ENCODE measurements at regions not wholly inside any gene's neighbourhood (a gene's known extent, or its start where the extent isn't known, plus 50 kb on each side); places are given as distances from the start of the nearest gene placed in this dataset.

GRCh38 chr5:157924490-157924889 lies 65.5 kb upstream of the CLINT1 start:
- no peak for DNase-seq

- DNase-seq, result no peak
Observed at GRCh38 chr5:157923765-157924164, 64.8 kb upstream of the CLINT1 start.

GRCh38 chr5:157922026-157922425 lies 63.1 kb upstream of the CLINT1 start:
- DNase-seq, result no peak

- DNase-seq, result no peak
Observed at GRCh38 chr5:157920828-157921170, 61.9 kb upstream of the CLINT1 start.

- no peak for DNase-seq
Observed at GRCh38 chr5:157918811-157919742, 60.1 kb upstream of the CLINT1 start.

GRCh38 chr5:157917899-157918809 lies 59.2 kb upstream of the CLINT1 start:
- no peak for DNase-seq

GRCh38 chr5:157917491-157917890 lies 58.5 kb upstream of the CLINT1 start:
- no peak for DNase-seq

- no peak for DNase-seq
Observed at GRCh38 chr5:157915638-157916037, 56.7 kb upstream of the CLINT1 start.

- no peak for DNase-seq
Observed at GRCh38 chr5:157914151-157914788, 55.3 kb upstream of the CLINT1 start.

GRCh38 chr5:157913575-157913974 lies 54.6 kb upstream of the CLINT1 start:
- DNase-seq, result no peak

GRCh38 chr5:157912621-157913325 lies 53.8 kb upstream of the CLINT1 start:
- DNase-seq, result no peak

GRCh38 chr5:157911568-157911967 lies 52.6 kb upstream of the CLINT1 start:
- no peak for DNase-seq
